Effector CD4-positive, alpha-beta T cell (primary cell): ENCODE measurements at regions not wholly inside any gene's neighbourhood (a gene's known extent, or its start where the extent isn't known, plus 50 kb on each side); places are given as distances from the start of the nearest gene placed in this dataset.

ENCODE experiments used
- DNase-seq: peaks from one replicate; pipeline ENCODE4 v3.0.0-alpha.2; 2020

DNA sequence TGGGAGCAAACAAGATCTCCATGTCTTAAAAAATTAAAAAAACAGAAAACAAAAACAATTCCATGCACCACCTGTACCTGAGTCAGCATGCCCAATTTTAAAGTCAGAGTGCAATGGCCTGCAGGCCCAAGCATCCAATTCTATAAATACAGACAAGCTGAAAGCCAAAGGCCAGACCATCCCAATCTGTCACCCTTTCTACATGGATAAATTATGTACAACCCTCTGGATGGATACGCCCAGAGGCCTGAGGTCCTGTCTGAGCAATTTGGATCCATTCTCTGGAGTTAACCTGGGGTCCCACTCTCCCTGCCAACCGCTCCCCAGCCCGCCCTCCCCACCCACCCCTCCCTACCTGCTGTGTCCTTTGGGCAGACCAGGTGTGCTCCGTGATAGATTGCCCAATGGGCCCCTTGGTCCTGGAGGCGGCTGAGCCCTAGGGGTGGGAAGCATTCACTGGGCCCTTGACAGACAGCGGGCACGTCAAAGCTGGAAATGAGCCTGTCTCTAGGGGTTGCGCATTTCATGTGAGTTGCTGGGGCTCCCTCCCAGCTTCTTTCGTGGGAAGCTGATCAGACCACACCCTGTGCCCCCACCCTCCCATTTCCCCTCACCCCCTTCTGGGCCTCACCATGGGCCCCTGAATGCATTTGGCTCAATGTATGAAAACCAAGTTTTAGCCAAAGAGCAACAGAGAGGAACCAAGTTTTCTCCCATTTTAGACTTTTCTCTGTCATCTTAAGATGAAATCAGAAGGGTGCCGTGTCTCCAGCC, 171.3 kb downstream of the BCL11B start:
- no peak for DNase-seq

DNA sequence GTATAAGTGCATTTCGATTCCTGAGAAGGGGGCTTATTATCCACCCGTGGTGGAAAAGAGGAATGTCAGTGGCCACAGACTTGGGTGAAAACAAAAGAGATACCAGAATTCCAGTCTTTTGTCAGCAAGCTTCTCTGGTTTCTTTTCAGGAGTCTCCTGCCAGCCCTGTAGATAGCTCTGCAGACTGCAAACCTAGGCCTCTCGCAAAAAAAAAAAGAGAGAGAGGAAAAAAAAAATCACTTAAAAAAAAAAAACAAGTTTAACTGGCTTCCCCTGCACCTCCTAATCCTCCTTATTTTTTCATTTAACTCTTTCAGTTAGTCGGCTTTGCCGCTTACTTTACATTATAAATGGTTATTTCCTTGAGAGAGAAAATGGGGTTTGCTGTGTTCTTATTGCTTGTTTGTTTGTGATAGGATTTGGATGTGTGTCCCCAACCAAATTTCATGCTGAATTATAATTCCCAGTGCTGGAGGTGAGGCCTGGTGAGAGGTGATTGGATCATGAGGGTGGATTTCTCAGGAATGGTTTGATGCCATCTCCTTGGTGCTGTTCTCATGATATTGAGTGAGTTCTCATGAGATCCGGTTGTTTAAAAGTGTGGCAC, 170.0 kb downstream of the BCL11B start:
- no peak for DNase-seq

DNA sequence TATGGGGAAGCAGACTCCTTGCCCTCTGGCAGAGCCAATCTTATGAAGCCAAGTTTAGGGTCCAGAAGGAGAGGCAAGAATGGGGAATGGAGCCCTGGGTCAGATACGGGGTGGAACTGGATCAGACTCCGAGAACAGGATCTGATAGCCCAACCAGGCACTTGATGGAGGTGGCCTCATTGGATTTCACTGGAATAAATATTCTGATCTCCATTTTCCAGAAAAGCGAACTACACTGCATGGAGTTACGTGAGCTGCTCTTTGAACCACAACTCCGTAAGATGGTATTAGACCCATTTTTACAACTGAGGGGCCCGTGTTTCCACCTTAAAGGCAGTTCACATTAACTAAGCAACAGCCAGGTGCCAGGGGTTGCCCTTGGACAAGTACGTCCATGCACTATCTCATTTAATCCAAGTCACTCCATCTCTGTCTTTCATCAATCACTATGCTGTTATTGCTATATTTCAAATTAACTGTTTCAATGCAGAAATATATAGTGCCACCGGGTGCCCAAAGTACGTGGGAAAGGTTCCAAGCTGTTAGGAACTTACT, 155.2 kb downstream of the BCL11B start:
- no peak for DNase-seq

DNA sequence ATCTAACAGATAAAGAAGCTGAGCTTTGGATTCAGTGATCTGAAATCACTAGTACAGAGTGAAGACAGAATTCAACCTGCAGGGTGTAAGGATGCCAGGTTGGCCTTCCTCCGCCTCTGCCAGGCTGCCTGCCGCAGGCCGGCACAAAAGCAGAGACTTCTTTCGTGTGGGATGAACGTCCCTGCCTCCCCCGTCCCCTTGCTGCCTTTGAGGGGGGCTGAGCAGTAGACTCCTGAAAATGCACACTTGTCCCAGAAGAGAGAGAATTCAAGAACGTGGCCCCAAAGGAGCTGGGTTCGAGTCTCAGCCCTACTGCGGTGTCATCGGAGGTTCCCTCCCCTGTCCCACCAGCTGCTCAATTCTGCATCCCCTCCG, 154.3 kb downstream of the BCL11B start:
- DNase-seq: no peak

DNA sequence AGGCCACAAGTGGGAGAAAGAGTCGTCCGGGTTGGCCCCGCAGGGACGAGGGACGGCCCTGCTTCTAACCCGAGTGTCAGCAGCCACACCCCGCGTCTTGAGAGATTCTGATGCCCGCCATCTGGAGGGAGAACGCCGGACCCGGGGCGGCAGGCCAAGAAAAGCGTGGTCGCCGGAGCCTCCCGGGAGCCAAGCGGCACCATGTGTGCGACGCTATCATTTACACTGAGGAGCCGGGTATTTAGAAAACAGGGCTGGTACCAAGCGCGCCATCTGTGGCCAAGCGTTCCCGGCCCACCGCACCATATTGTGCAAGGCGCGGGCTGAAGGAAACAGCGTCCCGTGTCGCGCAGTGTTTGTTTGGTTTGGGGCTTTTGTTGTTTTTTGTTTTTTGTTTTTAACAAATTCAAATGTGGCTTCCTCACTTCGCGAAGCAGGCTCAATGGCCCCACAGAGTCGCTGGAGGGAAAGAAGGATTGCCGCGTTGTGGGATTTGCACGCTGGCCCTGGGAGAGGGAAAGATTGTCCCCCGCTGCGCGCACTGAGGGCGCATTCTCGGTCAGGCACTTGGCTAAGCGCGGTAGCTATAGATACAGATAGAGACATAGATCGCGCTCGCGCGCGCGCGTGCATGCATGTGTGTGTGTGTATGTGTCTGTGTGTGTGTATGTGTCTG, 153.8 kb downstream of the BCL11B start:
- no peak for DNase-seq

DNA sequence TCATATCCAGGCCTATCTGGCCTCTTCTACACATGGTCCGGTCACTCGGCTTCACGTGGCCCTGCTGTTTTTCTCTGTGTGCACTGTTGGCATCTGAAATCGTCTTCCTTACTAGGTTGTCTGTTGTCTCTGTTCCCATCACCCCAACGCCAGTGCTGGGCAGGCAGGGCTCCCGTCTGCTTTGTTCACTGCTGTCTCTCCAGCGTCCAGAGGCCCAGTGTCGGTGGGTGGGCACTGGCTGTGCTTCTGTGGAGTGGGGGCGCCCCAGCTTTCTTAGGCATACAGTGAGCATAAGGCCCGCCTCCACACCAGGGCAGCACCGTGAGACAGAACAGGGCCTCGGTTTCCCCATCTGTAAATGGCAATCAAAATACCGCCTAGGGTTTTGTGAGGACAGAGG, 153.1 kb downstream of the BCL11B start:
- DNase-seq: no peak
